Activated CD4-positive, alpha-beta T cell treated with anti-CD3 and anti-CD28 coated beads, Interleukin-10, Interleukin-2, amounts not matched to agents 100 ng/mL and 50 ng/mL, durations not matched to agents 16 hours and 8 hours (primary cell): ENCODE measurements at regions not wholly inside any gene's neighbourhood (a gene's known extent, or its start where the extent isn't known, plus 50 kb on each side); places are given as distances from the start of the nearest gene placed in this dataset.
"Not testable (repeated sequence)": the region's sequence is repeated elsewhere in the genome, so short reads cannot be mapped to it uniquely, and the experiment has no call there.

Experiments
- DNase-seq: peaks from one replicate; pipeline ENCODE4 v3.0.0-alpha.2; 2020

- no peak for DNase-seq
Measured at GRCh38 chr7:115635876-115636275, 394.7 kb downstream of the TFEC start.

- no peak for DNase-seq
Measured at GRCh38 chr7:115635376-115635775, 395.2 kb downstream of the TFEC start.

GRCh38 chr7:115634633-115635032 is 395.9 kb downstream of the TFEC start:
- no peak for DNase-seq

GRCh38 chr7:115632636-115633035 is 397.9 kb downstream of the TFEC start:
- no peak for DNase-seq

GRCh38 chr7:115631782-115632181 is 398.8 kb downstream of the TFEC start:
- no peak for DNase-seq

- no peak for DNase-seq
Measured at GRCh38 chr7:115630049-115630448, 400.5 kb downstream of the TFEC start.

- DNase-seq = no peak
Measured at GRCh38 chr7:115618676-115619075, 411.9 kb downstream of the TFEC start.

- DNase-seq = no peak
Measured at GRCh38 chr7:115613836-115614235, 416.7 kb downstream of the TFEC start.

GRCh38 chr7:115603416-115603815 is 427.1 kb downstream of the TFEC start:
- DNase-seq = no peak

GRCh38 chr7:115600207-115600606 is 430.4 kb downstream of the TFEC start:
- no peak for DNase-seq

GRCh38 chr7:115599184-115599583 is 431.4 kb downstream of the TFEC start:
- DNase-seq = not testable (repeated sequence)

GRCh38 chr7:115597220-115597619 is 433.3 kb downstream of the TFEC start:
- not testable (repeated sequence) for DNase-seq

- DNase-seq = no peak
Measured at GRCh38 chr7:115593111-115593510, 437.5 kb downstream of the TFEC start.

- no peak for DNase-seq
Measured at GRCh38 chr7:115585015-115585718, 445.4 kb downstream of the TFEC start.

GRCh38 chr7:115582956-115583355 is 447.6 kb downstream of the TFEC start:
- no peak for DNase-seq

GRCh38 chr7:115578576-115578975 is 452.0 kb downstream of the TFEC start:
- no peak for DNase-seq

GRCh38 chr7:115574681-115575291 is 455.8 kb downstream of the TFEC start:
- no peak for DNase-seq

- DNase-seq = no peak
Measured at GRCh38 chr7:115572111-115572510, 458.5 kb downstream of the TFEC start.

GRCh38 chr7:115561335-115562110 is 469.0 kb downstream of the TFEC start:
- no peak for DNase-seq

- DNase-seq = no peak
Measured at GRCh38 chr7:115559877-115560276, 470.7 kb downstream of the TFEC start.

GRCh38 chr7:115558161-115558560 is 472.4 kb downstream of the TFEC start:
- DNase-seq = no peak

- not testable (repeated sequence) for DNase-seq
Measured at GRCh38 chr7:115557296-115557695, 473.3 kb downstream of the TFEC start.

- DNase-seq = no peak
Measured at GRCh38 chr7:115552766-115553165, 477.8 kb downstream of the TFEC start.

- no peak for DNase-seq
Measured at GRCh38 chr7:115549910-115550309, 480.7 kb downstream of the TFEC start.
